ENCODE measurements at regions not wholly inside any gene's neighbourhood (a gene's known extent, or its start where the extent isn't known, plus 50 kb on each side); places are given as distances from the start of the nearest gene placed in this dataset.
"Not testable (repeated sequence)": the region's sequence is repeated elsewhere in the genome, so short reads cannot be mapped to it uniquely, and the experiment has no call there.

GRCh38 chr3:72627271-72627670 is 221.0 kb downstream of the SHQ1 start:
- no peak for DNase-seq (ENCODE audit: low read depth)

DNA sequence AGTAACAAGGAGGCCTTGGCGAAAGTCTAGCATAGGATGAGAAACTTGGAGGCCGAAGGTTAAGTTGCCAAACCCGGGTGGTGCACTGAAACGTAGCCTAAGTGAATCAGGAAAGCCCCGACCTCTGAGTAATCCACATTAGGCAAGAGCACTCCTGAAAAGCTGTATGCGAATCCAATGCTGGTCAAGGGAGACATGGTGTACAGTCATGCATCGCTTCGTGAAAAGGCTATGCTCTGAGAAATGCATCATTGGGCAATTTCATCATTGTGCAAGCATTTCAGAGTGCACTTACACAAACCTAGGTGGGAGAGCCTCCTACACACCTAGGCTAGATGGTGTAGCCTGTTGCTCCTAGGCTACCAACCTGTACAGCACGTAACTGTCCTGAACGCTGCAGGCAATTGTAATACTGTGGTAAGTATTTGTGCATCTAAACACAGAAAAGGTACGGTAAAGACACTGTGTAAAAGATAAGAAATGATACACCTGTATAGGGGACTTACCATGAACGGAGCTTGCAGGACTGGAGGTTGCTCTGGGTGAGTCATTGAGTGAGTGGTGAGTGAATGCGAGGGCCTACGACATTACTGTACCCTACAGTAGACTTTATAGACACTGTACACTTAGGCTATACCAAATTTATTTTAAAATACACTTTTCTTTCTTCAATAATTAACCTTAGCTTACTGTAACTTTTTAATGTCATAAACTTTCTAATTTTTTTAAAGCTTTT is 222.5 kb downstream of the SHQ1 start:
- peak; percentile 24 for DNase-seq (ENCODE audit: low read depth)

GRCh38 chr3:72624656-72625055 is 223.6 kb downstream of the SHQ1 start:
- no peak for DNase-seq (ENCODE audit: low read depth)

DNA sequence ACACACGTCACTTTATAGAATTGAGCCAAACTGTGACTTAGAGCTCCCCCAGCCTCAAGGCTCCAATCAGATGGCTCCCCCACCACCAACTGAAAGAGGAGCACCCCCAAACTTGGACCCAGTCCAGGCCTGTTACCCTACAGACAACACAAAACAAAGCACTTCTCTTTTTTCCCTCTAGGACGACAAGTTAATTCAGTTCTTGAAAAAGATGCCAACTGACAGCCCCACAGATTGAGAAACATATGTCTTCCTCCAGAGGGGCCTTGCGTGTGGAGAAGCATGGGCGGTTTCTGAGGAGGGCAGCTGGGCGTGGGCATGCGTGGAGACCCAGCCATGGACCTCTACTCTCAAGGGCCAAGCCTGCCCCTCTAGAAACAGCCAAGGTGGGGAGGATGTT is 229.5 kb downstream of the SHQ1 start:
- DNase-seq (ENCODE audit: low read depth) = no peak

- DNase-seq (ENCODE audit: low read depth) = no peak
These were observed 230.7 kb downstream of the SHQ1 start for GRCh38 chr3:72617424-72618024.

GRCh38 chr3:72615776-72616175 is 232.5 kb downstream of the SHQ1 start:
- DNase-seq (ENCODE audit: low read depth) = no peak

DNA sequence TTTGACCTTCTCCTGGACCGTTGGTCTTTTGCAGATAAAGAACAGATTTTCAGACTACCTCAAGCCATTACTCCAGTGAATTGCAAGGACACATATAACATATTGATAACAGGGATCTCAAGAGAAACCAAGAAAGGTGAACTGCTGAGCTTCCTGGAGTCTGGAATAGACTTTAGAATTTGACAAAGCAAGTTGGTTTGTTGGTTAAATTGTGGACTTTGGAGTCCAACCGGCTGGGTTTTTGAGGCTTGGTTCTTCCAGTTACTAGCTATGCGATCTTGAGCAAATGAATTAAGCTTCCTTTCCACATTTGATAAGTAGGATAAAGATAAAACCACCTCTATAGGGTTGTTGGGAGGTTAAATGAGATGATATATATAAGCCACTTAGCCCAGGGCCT is 233.1 kb downstream of the SHQ1 start:
- DNase-seq (ENCODE audit: low read depth) = no peak

- no peak for DNase-seq (ENCODE audit: low read depth)
These were observed 233.7 kb downstream of the SHQ1 start for GRCh38 chr3:72614394-72615074.

- no peak for DNase-seq (ENCODE audit: low read depth)
These were observed 234.4 kb downstream of the SHQ1 start for GRCh38 chr3:72613871-72614270.

GRCh38 chr3:72609114-72609513 is 239.1 kb downstream of the SHQ1 start:
- DNase-seq (ENCODE audit: low read depth) = not testable (repeated sequence)

- no peak for DNase-seq (ENCODE audit: low read depth)
These were observed 242.0 kb downstream of the SHQ1 start for GRCh38 chr3:72606005-72606800.

DNA sequence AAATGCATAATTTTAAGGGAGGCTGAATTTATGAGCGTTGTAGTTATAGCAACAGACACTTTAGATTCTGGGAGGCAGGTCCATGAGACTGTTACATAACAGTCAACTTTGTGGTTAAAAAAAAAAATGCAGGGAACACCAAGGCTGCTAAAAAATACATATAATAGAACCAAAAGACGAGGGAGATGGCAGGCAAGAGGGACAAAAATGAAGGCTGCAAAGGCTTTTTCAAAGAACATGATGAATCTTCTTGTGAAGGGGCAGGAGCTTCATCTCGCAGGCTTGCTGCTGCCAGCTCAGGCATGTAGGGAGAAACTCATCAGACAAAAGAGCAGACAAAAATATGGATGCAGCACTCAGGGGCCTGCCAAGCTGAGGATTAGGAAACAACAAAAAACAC is 243.9 kb downstream of the SHQ1 start:
- DNase-seq (ENCODE audit: low read depth) = no peak

DNA sequence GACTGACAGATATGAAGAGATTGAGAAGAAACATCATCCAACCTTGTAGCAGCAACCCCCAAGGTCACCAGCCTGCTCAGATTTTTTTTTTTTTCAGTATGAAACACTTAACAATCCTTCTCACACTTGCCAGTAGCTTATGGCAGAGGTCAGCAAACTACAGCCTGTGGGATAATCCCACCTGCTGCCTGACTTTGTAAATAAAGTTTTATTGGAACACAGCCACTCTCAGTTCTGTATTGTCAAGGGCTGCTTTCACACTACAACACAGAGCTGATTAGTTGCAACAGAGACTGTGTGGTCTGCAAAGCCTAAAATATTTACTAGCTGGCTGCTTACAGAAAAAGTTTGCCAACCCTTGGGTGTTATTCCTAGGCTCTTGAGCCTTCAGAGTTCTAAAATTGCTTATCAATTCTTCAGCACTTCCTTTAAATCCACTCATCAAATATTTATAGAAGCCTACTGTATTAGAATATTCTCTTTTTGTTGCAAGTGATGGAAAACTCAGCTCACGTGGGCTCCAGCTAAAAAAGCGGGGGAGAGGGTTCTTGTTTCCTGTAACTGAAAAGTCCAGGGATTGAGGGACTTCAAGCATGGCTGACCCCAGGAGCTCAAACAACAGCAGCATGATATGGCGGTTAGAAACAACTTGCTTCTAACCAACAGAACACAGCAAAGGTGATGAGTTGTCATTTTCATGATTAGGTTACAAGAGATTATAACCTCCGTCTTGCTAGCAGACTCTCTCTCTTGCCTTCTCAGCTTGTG is 246.1 kb downstream of the SHQ1 start:
- DNase-seq (ENCODE audit: low read depth) = no peak

DNA sequence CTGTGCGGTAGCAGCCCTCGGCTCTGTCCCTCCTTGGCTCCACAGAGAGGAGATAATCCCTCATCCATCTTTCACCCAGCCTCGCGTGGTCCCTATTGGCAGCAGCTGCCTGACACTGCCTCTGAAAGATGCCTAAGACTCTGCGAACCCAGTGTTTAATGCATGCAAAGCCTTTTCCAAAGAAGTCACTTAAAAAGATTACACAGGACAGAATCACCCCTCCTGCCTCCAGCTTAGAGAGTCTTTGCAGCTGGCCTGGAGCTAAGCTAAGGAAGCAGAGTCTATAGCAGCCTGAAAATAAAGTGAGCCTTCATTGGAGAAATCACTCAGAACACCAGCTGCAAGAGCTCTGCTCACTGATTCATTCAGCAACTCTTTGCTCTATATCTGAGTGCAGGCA is 247.2 kb downstream of the SHQ1 start:
- no peak for DNase-seq (ENCODE audit: low read depth)

GRCh38 chr3:72597756-72598195 is 250.5 kb downstream of the SHQ1 start:
- no peak for DNase-seq (ENCODE audit: low read depth)

- no peak for DNase-seq (ENCODE audit: low read depth)
These were observed 251.2 kb downstream of the SHQ1 start for GRCh38 chr3:72597043-72597442.

DNA sequence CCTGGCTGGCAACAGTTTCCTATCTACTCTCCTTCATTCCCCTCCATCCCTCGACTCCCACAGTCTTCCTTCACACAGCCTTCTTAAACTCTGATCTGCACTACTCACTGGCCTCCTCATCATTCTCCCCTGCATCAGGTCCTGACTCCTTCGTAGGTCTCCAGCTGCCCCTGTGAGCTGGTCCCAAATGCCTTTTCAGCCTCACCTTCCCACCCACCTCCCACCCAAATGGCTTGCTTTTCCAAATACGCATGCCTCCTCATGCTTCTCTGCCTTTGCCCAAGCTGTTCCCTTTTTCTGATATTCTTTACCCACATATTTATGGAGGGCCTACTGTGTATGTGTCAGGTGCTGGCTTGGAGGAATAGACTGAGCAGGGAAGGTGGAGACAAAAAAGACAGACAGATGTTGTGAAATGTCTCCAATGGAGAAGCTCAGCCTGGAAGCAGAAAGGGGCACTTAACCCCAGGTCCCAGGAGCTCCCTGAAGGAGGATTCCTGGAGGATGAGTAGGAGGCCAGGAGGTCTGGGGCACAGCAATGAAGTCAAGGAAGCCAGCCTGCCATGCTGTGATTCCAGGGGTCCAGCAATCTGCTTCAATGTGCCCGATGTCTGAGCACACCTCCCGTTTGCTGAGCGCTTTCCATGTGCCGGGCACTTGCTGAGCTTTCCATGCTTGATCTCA is 252.2 kb downstream of the SHQ1 start:
- no peak for DNase-seq (ENCODE audit: low read depth)

GRCh38 chr3:72595376-72595775 is 252.9 kb downstream of the SHQ1 start:
- no peak for DNase-seq (ENCODE audit: low read depth)

DNA sequence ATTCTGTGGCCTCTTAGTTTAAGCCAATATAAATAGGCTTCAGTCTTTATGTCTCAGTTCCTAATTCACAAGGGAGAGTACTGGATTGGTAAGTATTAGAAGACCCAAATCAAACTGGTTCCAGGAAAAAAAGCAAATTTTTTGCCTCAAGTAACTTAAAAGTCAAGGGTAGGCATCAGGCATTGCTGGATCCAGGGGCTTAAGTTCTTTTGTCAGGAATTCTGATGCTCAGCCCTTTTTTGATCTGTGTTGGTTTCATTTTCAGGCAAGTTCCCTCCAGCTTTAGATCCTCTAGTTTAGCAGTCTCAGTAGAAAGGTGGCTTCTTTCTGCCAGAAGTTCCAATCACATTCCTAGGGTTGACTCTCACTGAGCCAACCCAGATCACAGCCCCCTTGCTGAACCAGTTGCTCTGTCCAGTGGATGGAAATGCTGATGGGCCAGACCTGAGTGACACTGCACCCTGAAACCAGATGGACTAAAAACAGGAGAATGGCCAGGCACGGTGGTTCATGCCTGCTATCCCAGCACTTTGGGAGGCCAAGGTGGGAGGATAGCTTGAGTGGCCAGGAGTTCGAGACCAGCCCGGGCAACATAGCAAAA is 253.5 kb downstream of the SHQ1 start:
- DNase-seq (ENCODE audit: low read depth) = no peak

- peak; percentile 3 for DNase-seq (ENCODE audit: low read depth)
These were observed 254.3 kb downstream of the SHQ1 start for GRCh38 chr3:72593881-72594397.

All from GM04504 (cell line).